MM.1S (cell line): ENCODE measurements at regions not wholly inside any gene's neighbourhood (a gene's known extent, or its start where the extent isn't known, plus 50 kb on each side); places are given as distances from the start of the nearest gene placed in this dataset.

Experiments used
- DNase-seq: peaks from one replicate; pipeline ENCODE4 v3.0.0-alpha.2; 2015
- H2AFZ ChIP-seq: fragments of 300-600 bp; sonication (generic); 2 replicates; pipeline ENCODE4 v1.6.0; 2016; ENCODE audit warnings: antibody characterized with exemption, low read length
- H3F3A ChIP-seq: fragments of 300-600 bp; sonication (generic); 2 replicates; pipeline ENCODE4 v1.6.1; 2016; ENCODE audit warnings: mild to moderate bottlenecking, antibody characterized with exemption, low read length, moderate library complexity, mixed read lengths; ENCODE audit not compliant: insufficient read depth
- H3K27ac ChIP-seq: fragments of 300-600 bp; sonication (generic); 2 replicates; pipeline ENCODE4 v1.5.1; 2016; ENCODE audit warnings: mild to moderate bottlenecking, low read length
- H3K27me3 ChIP-seq: fragments of 300-600 bp; sonication (generic); replicated peaks from 2 replicates; pipeline ENCODE4 v1.6.0; 2016; ENCODE audit warnings: low read length; ENCODE audit not compliant: insufficient read depth
- H3K36me3 ChIP-seq: fragments of 300-600 bp; sonication (generic); replicated peaks from 2 replicates; pipeline ENCODE4 v1.6.1; 2016; ENCODE audit warnings: mild to moderate bottlenecking, low read length, mixed read lengths; ENCODE audit not compliant: insufficient read depth
- H3K4me1 ChIP-seq: fragments of 300-600 bp; sonication (generic); 2 replicates; pipeline ENCODE4 v1.6.1; 2016; ENCODE audit warnings: low read length, mixed read lengths
- H3K4me2 ChIP-seq: fragments of 300-600 bp; sonication (generic); 2 replicates; pipeline ENCODE4 v1.6.0; 2016; ENCODE audit warnings: low read depth, low read length
- H3K4me3 ChIP-seq: fragments of 300-600 bp; sonication (generic); 2 replicates; pipeline ENCODE4 v1.5.1; 2016; ENCODE audit warnings: low read length, mixed read lengths
- H3K79me2 ChIP-seq: fragments of 300-600 bp; sonication (generic); 2 replicates; pipeline ENCODE4 v1.6.1; 2016; ENCODE audit warnings: mixed run types, low read length, mixed read lengths
- H3K9ac ChIP-seq: fragments of 300-600 bp; sonication (generic); 2 replicates; pipeline ENCODE4 v1.6.1; 2016; ENCODE audit warnings: low read length, mixed read lengths
- H3K9me2 ChIP-seq: fragments of 300-600 bp; sonication (generic); replicated peaks from 2 replicates; pipeline ENCODE4 v1.6.1; 2016; ENCODE audit warnings: mild to moderate bottlenecking, low read length, mixed read lengths; ENCODE audit not compliant: insufficient read depth
- H3K9me3 ChIP-seq: fragments of 300-600 bp; sonication (generic); replicated peaks from 2 replicates; pipeline ENCODE4 v1.6.1; 2016; ENCODE audit warnings: mild to moderate bottlenecking, low read length, mixed read lengths; ENCODE audit not compliant: insufficient read depth
- H4K20me1 ChIP-seq: fragments of 300-600 bp; sonication (generic); 2 replicates; pipeline ENCODE4 v1.6.1; 2016; ENCODE audit warnings: mild to moderate bottlenecking, low read length, moderate library complexity, mixed read lengths; ENCODE audit not compliant: insufficient read depth
- EZH2 ChIP-seq: fragments of 300-600 bp; sonication (generic); optimal IDR thresholded peaks from 2 replicates; pipeline ENCODE3; 2017; ENCODE audit warnings: low read depth, mild to moderate bottlenecking, antibody characterized with exemption, low read length, mixed read lengths
- EZH2phosphoT487 ChIP-seq: fragments of 300-600 bp; sonication (generic); IDR thresholded peaks from 2 replicates; pipeline ENCODE4 v1.6.1; 2018; ENCODE audit warnings: antibody characterized with exemption, low read length
- TF ChIP-seq, protein P1 (sequence below): fragments of 300-600 bp; sonication (generic); IDR thresholded peaks from 2 replicates; pipeline ENCODE4 v1.5.1; 2016; ENCODE audit warnings: antibody characterized with exemption, low read length, mixed read lengths

DNA sequence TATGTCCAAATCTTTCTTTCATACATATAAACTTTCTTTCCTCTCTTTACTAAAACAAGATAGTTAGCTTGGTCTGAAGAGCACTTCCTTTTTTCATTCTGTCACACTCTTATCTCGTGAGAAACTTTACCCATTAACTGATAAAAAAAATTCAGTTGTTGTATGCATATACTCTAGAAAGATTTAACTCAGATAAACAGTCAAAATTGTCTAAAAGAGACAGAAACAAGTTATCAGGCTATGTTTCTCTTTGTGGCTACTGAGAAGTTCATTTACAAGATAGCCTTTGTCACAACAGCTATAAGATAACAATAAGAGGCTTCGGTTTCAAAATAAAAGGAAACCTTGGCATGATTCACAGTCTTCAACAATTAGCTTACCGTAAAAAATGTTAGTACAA lies 235.7 kb upstream of the ATP10A start:
- no peak overlapping the region for H3K4me3 ChIP-seq

DNA sequence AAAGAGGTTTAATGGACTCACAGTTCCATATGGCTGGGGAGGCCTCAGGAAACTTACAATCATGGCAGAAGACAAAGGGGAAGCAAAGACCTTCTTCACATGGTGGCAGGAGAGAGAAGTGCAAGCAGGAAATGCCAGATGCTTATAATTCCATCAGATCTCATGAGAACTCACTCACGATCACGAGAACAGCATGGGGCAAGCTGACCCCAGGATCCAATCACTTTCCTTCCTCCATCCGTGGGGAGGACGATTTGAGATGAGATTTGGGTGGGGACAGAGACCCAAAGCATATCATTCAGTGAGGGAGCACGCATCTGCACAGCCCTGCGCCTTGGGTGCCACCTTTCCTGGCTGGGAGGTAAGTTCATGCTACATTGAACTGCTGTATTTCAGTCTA lies 234.1 kb upstream of the ATP10A start:
- Histone ChIP-seq H4K20me1 (no peaks in the 10 kb centered on the region), H2AFZ (no peak overlapping the region), H3F3A (no peaks in the 10 kb centered on the region), H3K27me3 (no peaks in the 10 kb centered on the region), H3K4me2 (no peak overlapping the region), H3K4me1 (no peaks in the 10 kb centered on the region), H3K27ac (no peak overlapping the region), H3K9ac (no peak overlapping the region), H3K9me3 (no peaks in the 10 kb centered on the region), H3K9me2 (no peaks in the 10 kb centered on the region), H3K79me2 (no peaks in the 10 kb centered on the region), H3K4me3 (no peak overlapping the region), H3K36me3 (no peaks in the 10 kb centered on the region)
- no peak for TF ChIP-seq EZH2phosphoT487
- no peak for TF ChIP-seq EZH2
- TF ChIP-seq, protein P1, sequence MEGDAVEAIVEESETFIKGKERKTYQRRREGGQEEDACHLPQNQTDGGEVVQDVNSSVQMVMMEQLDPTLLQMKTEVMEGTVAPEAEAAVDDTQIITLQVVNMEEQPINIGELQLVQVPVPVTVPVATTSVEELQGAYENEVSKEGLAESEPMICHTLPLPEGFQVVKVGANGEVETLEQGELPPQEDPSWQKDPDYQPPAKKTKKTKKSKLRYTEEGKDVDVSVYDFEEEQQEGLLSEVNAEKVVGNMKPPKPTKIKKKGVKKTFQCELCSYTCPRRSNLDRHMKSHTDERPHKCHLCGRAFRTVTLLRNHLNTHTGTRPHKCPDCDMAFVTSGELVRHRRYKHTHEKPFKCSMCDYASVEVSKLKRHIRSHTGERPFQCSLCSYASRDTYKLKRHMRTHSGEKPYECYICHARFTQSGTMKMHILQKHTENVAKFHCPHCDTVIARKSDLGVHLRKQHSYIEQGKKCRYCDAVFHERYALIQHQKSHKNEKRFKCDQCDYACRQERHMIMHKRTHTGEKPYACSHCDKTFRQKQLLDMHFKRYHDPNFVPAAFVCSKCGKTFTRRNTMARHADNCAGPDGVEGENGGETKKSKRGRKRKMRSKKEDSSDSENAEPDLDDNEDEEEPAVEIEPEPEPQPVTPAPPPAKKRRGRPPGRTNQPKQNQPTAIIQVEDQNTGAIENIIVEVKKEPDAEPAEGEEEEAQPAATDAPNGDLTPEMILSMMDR: no peak
- no peak for DNase-seq

More for the DNA sequence above, 235.7 kb upstream of the ATP10A start:
- Histone ChIP-seq H3K27me3 (no peaks in the 10 kb centered on the region), H3K27ac (no peak overlapping the region), H3F3A (no peaks in the 10 kb centered on the region), H4K20me1 (no peaks in the 10 kb centered on the region), H3K4me1 (no peaks in the 10 kb centered on the region), H3K9me3 (no peaks in the 10 kb centered on the region), H3K9me2 (no peaks in the 10 kb centered on the region), H3K79me2 (no peaks in the 10 kb centered on the region), H3K36me3 (no peaks in the 10 kb centered on the region), H2AFZ (no peak overlapping the region), H3K9ac (no peak overlapping the region), H3K4me2 (no peak overlapping the region)
- DNase-seq: no peak
- no peak for TF ChIP-seq EZH2
- TF ChIP-seq, protein P1: no peak
- no peak for TF ChIP-seq EZH2phosphoT487

DNA sequence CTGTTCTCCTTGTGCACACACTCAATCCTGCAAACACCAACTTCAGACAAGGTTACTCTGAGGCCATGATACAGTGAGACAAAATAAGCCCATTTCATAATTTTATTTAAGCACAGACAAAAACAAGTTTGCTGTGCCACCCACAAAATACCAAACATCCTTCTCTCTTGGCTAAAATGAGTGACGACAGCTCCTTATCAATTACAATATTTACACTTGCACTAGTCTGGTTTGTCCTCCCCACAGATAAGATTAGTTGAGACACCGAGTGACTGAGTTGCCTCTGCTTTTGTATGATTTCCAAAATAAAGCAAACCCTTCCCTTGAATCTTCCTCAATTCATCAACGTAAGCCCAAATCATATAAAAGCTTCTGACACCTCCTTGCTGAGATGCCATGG lies 233.5 kb upstream of the ATP10A start:
- Histone ChIP-seq H3K27ac (no peak overlapping the region), H3K9me2 (no peaks in the 10 kb centered on the region), H3K4me1 (no peaks in the 10 kb centered on the region), H3F3A (no peaks in the 10 kb centered on the region), H3K79me2 (no peaks in the 10 kb centered on the region), H3K36me3 (no peaks in the 10 kb centered on the region), H3K27me3 (no peaks in the 10 kb centered on the region), H3K4me3 (no peak overlapping the region), H3K9ac (no peak overlapping the region), H3K9me3 (no peaks in the 10 kb centered on the region), H3K4me2 (no peak overlapping the region), H4K20me1 (no peaks in the 10 kb centered on the region), H2AFZ (no peak overlapping the region)
- DNase-seq: no peak
- TF ChIP-seq EZH2phosphoT487 (no peak), EZH2 (no peak)
- TF ChIP-seq, protein P1: no peak
